Kidney (tissue), 13 donors: ENCODE measurements at regions not wholly inside any gene's neighbourhood (a gene's known extent, or its start where the extent isn't known, plus 50 kb on each side); places are given as distances from the start of the nearest gene placed in this dataset.

Experiments used
- DNase-seq, 5 donors: peaks; one replicate each; pipeline ENCODE4 v3.0.0-alpha.2; 2013 to 2020
- FAIRE-seq: peaks from 2 replicates; lab custom pipeline; 2012; peaks lifted over from hg19 to GRCh38; lab: Jason Lieb, UNC
- H3K27ac ChIP-seq, 2 donors: one replicate each; pipeline ENCODE4 v1.7.0; 2013; ENCODE audit warnings: low read depth in 2 of 2, low read length in 2 of 2, inconsistent platforms in 1 of 2
- H3K27me3 ChIP-seq: one replicate; pipeline ENCODE4 v1.7.1; 2013; ENCODE audit warnings: low read length, inconsistent platforms; ENCODE audit not compliant: control insufficient read depth, insufficient read depth
- H3K36me3 ChIP-seq, 3 donors: one replicate each; pipeline versions ENCODE4 v1.7.0 to v1.7.1; 2013; ENCODE audit warnings: low read length in 3 of 3, control low read depth in 1 of 3, inconsistent platforms in 1 of 3; ENCODE audit not compliant: insufficient read depth in 3 of 3, control insufficient read depth in 2 of 3
- H3K4me1 ChIP-seq, 3 donors: one replicate each; pipeline versions ENCODE4 v1.7.0 to v1.7.1; 2013; ENCODE audit warnings: low read length in 3 of 3, inconsistent platforms in 1 of 3, low read depth in 1 of 3; ENCODE audit not compliant: control insufficient read depth in 2 of 3, insufficient read depth in 2 of 3
- H3K4me3 ChIP-seq, 3 donors: one replicate each; pipeline versions ENCODE4 v1.7.0 to v1.8.1; 2013; ENCODE audit warnings: low read length in 3 of 3, control low read depth in 1 of 3, inconsistent platforms in 1 of 3
- H3K9ac ChIP-seq, 3 donors: one replicate each; pipeline versions ENCODE4 v1.7.0 to v1.7.1; 2013; ENCODE audit warnings: low read length in 3 of 3, control low read depth in 1 of 3, inconsistent platforms in 1 of 3
- H3K9me3 ChIP-seq, 3 donors: one replicate each; pipeline versions ENCODE4 v1.7.0 to v1.7.1; 2013; ENCODE audit warnings: low read length in 3 of 3, control low read depth in 1 of 3, inconsistent platforms in 1 of 3; ENCODE audit not compliant: control insufficient read depth in 2 of 3, insufficient read depth in 1 of 3
- intact Hi-C: fragments of 100-400 bp; cut with DNase I; formaldehyde crosslinking; loops from one replicate; pipeline ENCODE4 v1.11.1; 2022
- TF ChIP-seq, protein P1 (sequence below): IDR thresholded peaks from 3 replicates; pipeline ENCODE4 v1.5.1; 2012; ENCODE audit warnings: mild to moderate bottlenecking, moderate library complexity, borderline replicate concordance; ENCODE audit not compliant: insufficient read depth; ENCODE audit errors: extremely low read depth
- donor health status: control.
- donor health status: control.
- donor health status: control.
- donor health status: control.
- donor health status: control.
- donor health status: DM: yes; HTN: yes; CAD: no.
- donor health status: Normal renal cell carcinoma (clear cell type).

DNA sequence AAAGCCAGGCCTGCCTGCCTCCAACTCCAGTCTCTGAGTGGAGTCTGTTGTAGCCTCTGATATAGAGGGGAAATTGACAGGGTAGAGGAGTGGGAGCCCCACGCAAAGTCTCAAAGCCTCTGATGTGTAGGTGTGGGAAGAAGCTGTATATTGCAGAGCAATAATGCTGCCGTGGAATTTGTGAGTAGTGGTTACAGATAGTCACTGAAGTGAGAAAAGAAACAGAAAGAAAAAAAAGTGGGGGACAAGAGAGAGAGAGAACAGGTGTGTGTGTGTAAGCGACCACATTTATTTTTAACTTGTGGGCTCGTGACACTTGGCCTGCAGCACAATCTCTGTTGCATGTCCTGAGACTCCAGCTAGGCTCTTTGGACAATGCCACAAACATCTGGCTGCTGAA is 227.8 kb downstream of the NSG2 start:
- no peaks in the 10 kb centered on the region for H3K9me3 ChIP-seq
- no peak overlapping the region for H3K27ac ChIP-seq
- intact Hi-C loops = no loop called here
- H3K36me3 ChIP-seq = no peaks in the 10 kb centered on the region
- H3K27me3 ChIP-seq = no peaks in the 10 kb centered on the region
- TF ChIP-seq, protein P1, sequence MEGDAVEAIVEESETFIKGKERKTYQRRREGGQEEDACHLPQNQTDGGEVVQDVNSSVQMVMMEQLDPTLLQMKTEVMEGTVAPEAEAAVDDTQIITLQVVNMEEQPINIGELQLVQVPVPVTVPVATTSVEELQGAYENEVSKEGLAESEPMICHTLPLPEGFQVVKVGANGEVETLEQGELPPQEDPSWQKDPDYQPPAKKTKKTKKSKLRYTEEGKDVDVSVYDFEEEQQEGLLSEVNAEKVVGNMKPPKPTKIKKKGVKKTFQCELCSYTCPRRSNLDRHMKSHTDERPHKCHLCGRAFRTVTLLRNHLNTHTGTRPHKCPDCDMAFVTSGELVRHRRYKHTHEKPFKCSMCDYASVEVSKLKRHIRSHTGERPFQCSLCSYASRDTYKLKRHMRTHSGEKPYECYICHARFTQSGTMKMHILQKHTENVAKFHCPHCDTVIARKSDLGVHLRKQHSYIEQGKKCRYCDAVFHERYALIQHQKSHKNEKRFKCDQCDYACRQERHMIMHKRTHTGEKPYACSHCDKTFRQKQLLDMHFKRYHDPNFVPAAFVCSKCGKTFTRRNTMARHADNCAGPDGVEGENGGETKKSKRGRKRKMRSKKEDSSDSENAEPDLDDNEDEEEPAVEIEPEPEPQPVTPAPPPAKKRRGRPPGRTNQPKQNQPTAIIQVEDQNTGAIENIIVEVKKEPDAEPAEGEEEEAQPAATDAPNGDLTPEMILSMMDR = no peak
- DNase-seq (no peak), FAIRE-seq (no peak)
- no peak overlapping the region for H3K9ac ChIP-seq
- H3K4me1 ChIP-seq = no peaks in the 10 kb centered on the region
- H3K4me3 ChIP-seq = no peak overlapping the region

DNA sequence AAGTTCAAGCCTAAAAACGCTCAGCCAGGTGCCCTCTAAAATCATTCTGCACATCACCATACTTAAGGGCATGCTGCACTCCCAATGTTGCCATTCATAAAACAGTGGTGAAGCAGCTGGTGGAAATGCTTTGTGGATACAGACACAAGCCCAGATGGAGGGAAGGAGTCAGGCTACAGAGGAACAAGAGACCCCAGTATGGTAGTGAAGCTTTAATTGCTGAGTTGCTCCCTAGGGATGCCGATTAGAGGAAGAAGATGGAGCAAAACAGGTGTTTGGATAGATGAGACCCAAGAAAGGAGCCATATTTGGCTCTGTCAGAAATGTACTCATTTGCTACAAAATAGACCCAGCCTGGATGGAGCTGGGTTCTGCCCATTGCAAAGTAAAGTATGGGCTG is 230.5 kb downstream of the NSG2 start:
- Histone ChIP-seq H3K36me3 (no peaks in the 10 kb centered on the region), H3K9ac (no peak overlapping the region), H3K27me3 (no peaks in the 10 kb centered on the region), H3K4me3 (no peak overlapping the region), H3K9me3 (no peaks in the 10 kb centered on the region), H3K4me1 (no peaks in the 10 kb centered on the region), H3K27ac (no peak overlapping the region)
- no peak for DNase-seq
- no peak for FAIRE-seq
- TF ChIP-seq, protein P1 = no peak
- intact Hi-C loops = no loop called here

DNA sequence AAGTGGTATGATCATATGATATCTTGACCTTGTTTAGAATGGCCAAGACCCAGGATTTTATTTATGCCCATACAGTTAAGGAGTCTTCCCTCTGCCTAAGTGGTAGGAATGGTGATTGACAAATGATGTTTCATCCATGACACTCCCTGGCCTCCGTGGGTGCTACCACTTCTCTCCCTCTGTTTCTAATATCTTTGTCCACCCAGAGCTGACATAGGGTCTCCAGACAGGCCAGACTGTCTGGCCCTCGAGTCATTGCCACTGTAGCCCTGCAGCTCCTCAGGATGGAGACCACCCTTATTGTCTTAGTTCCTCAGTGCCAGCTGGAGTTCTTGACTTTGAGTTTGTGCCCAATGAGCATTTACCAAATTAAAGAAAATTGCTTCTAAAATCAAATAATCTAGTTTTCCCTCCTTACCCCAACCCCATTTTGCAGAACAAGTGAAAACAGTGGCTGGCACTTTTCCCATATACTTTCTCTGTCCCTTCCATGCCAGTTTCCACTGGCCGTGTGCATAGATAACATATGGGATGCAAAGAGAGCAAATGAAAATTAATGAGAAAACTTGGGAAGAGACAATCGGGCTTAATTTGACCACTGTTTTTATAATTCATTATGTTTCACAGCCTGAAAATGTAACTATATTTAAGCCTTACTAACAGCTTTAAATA is 235.7 kb downstream of the NSG2 start:
- no peak for DNase-seq
- no peaks in the 10 kb centered on the region for H3K36me3 ChIP-seq
- H3K4me3 ChIP-seq = no peak overlapping the region
- H3K9me3 ChIP-seq = no peaks in the 10 kb centered on the region
- no peak overlapping the region for H3K27ac ChIP-seq
- FAIRE-seq = no peak
- TF ChIP-seq, protein P1 = no peak
- H3K4me1 ChIP-seq = no peaks in the 10 kb centered on the region
- no peaks in the 10 kb centered on the region for H3K27me3 ChIP-seq
- H3K9ac ChIP-seq = no peak overlapping the region
- intact Hi-C loops = no loop called here

DNA sequence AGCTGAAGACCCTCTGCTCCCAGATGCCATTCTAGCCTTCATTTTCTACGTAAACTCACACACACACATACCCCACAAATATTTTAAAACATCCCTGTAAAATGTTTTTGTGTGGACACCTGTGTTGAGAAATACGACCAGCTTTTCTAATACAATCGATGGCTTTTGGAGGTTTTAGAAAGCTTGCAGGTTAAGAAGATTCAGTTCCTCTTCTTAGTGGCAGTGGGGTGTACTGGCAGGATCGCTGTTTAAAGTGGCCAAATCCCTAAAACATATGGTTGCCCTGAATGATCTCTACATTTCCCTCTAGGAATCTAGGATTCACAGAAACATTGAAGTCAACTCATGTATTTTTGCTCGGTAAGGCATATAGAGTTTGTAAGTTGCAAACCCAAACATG is 236.3 kb downstream of the NSG2 start:
- no peaks in the 10 kb centered on the region for H3K9me3 ChIP-seq
- FAIRE-seq (no peak), DNase-seq (no peak)
- intact Hi-C loops = no loop called here
- H3K27ac ChIP-seq = no peak overlapping the region
- H3K36me3 ChIP-seq = no peaks in the 10 kb centered on the region
- no peaks in the 10 kb centered on the region for H3K27me3 ChIP-seq
- H3K4me1 ChIP-seq = no peaks in the 10 kb centered on the region
- no peak overlapping the region for H3K4me3 ChIP-seq
- H3K9ac ChIP-seq = no peak overlapping the region
- TF ChIP-seq, protein P1 = no peak
